Posterior vena cava (tissue), 2 donors: ENCODE measurements at regions not wholly inside any gene's neighbourhood (a gene's known extent, or its start where the extent isn't known, plus 50 kb on each side); places are given as distances from the start of the nearest gene placed in this dataset.
A peak's percentile ranks its signal among the peaks of the same experiment; 100 is the strongest.

Experiments used
- DNase-seq: peaks from one replicate; pipeline ENCODE4 v3.0.0-alpha.2; 2020; ENCODE audit warnings: low spot score
- intact Hi-C, 2 donors: fragments of 100-400 bp; cut with DNase I; formaldehyde crosslinking; loops; one replicate each; pipeline versions ENCODE4 v1.14.1 to v1.14.2; 2022 to 2023
- donor health status: DM: yes; HTN: yes; CAD: no.
- donor health status: DM: yes; HTN: yes; CAD: no.

DNA sequence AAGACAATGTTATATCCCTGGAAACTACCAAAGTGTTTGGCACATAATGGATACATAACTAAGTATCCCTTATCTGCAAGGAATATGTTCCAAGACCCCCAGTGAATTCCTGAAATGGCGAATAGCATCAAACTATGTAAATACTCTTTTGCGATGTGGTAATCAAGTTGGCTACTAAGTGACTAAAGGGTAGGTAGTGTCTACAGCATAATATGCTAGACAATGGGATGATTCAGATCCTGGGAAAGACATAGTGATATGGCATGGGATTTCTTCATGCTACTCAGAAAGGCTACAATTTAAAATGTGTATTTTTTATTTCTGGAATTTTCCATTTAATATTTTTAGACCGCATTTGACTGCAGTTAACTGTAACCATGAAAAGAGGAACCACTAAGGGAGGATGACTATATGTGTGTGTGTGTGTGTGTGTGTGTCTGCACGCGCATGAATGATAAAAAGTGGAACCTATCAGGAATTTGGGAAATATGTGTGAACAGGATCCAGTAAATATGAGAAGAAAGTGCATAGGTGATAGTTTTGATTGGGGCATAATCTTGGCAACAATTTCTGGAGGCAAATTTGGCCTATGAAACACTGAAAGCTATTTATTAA lies 1899.9 kb downstream of the NCAM2 start:
- no peak for DNase-seq
- intact Hi-C loops, result no loop called here

DNA sequence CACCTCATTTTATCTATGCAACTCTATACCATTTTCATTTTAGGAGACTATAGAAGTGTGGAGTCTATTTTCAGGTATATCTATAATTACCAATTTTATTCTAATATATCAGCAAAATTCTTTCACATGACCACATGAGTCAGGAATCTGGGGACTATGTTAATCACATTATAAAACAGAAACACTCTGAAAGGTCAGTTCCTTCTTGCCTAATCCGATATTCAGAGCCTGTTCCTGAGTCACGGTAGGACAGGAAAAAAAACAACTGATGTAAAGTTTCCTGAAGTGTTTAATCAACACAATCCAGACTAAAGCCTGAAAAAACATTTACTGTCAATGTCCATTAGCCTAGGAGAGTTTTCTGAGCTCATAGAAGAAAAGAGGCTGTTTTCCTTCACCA lies 1902.3 kb downstream of the NCAM2 start:
- intact Hi-C loops, result no loop called here

DNA sequence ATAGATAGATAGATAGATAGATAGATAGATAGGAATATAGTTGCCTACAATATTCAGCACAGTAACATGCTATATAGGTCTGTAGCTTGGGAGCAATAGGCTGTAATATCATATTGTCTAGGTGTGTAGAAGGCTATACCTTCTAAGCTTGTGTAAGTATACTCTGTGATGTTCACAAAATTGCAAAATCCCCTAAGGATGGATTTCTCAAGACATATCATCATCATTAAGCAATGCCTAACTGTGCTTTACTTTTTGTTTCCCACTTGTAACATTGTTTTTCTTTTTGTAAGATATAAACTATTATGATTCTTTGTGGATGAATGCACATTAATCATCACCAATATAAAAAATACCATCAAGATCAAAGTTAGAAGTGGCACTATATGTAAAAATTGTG lies 1905.6 kb downstream of the NCAM2 start:
- intact Hi-C loops, result no loop called here
- no peak for DNase-seq

More for the DNA sequence above, 1902.3 kb downstream of the NCAM2 start:
- no peak for DNase-seq

DNA sequence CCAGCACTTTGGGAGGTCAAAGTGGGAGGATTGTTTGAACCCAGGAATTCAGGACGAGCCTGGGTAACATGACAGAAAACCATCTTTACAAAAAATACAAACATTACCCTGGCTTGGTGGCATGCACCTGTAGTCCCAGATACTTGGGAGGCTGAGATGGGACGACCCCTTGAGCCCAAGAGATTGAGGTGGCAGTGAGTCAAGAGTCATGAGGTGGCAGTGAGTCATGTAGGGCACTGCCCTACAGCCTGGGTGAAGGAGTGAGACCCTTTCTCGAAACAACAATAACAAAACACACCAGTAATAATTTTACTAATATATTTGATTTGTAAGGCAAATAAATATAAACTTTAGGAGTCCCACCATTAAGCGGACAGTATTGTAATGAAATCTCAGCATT lies 1906.2 kb downstream of the NCAM2 start:
- no peak for DNase-seq
- intact Hi-C loops, result no loop called here

DNA sequence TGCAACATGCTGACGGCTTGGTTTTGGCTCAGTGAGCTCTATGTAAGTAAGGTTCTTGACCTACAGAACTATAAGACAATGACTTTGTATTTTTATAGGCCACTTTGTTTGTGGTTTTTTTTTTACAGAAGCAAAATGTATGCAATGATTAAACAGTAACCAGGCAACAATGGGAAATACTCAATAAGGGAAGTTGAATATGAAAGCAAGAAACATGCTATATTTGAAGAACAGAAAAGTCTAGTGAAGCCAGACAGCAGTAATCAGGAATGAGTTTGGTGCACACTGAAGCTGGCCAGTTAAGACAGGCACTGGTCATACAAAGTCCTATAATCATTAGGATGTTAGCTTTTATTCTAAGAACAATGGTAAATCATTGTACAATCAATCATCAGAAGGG lies 1926.8 kb downstream of the NCAM2 start:
- intact Hi-C loops, result no loop called here
- no peak for DNase-seq

DNA sequence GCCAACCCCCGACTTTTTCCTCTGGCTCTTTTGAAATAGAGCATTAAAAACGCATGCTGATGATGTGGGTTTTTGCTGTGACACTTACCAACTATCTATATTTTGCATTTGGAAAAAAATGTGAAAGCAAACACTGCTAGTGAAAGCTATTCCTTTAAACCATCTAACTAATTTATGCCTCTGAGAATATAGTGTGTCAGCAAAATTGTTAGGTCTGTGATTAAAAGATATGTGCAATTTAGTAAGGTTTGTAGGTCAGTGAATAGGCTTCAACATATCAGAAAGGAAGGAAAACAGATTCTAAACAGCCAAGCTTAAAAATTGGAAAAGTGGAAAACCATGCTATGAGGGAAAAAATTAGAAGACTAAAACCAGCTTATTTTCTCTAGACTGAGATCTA lies 1929.3 kb downstream of the NCAM2 start:
- intact Hi-C loops, result no loop called here
- DNase-seq, result no peak

DNA sequence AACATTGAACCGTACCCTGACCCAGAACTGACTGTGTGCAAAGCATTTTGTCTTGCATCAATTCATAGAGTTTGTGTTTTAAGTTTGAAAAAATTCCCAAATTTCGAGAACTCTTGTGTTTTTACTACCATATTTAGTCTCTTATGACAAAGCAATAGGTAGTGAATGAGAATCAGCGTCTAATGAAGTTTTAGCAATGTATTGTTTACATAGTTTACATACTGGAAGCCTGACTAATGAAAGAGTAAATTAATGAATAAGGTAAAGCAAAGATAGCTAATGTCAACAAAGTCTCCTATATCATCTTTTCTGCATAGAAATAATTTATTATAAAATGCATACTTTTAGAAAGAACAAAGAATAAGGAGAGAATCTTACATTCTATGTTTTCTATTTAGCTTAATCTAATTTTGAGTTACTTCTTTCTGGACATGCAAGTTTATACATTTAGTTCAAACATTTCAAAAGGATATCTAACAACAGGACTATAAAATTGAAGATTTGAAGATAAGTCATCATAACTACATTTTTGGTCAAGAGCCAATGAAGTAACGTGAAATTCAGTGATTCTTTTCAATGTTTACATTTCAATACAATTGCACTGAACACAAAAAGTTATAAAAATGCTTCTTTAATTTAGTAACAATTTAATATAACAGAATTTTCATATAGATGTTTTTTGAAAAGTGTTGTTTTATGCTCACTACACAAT lies 1943.7 kb downstream of the NCAM2 start:
- intact Hi-C loops, result no loop called here

DNA sequence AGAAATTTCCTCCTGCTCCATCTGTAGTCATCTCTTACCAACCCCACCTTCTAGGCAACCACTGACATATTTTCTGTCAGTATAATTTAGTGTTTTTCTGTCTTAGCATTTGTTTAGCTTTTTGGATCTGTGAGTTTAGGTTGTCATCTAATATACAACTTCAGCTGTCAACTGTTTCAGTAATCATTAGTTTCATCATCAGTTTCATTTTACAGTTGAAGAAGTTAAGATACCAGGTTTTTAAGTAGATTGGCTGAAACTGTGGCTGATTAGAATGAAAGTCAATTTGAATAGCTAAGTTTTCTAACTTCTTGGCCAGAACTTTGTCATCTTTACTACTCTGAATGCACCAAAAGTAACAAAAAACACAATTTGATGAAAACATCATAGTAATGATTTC lies 1957.3 kb downstream of the NCAM2 start:
- DNase-seq, result no peak

More for the DNA sequence above, 1943.7 kb downstream of the NCAM2 start:
- DNase-seq, result no peak

DNA sequence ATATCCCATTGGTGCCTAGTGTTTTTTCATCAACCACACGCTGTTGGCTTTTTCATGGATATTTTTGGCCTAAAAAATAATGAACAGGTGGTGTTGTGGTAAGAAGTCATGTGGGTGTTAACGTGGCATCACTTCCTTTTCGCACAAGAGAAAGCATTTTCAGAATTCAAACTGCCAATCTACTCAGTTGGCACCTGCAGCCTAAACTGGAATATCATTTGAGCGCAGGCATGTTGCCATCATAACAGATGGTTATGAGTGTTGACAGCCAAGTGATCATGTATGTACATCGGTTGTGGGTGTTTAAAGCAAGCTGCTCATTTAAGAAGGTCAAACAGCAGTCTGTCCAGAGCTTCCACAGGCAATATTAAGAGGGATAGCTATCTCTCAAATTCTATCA lies 1963.0 kb downstream of the NCAM2 start:
- intact Hi-C loops, result no loop called here
- DNase-seq, result no peak

More for the DNA sequence above, 1957.3 kb downstream of the NCAM2 start:
- intact Hi-C loops, result no loop called here

DNA sequence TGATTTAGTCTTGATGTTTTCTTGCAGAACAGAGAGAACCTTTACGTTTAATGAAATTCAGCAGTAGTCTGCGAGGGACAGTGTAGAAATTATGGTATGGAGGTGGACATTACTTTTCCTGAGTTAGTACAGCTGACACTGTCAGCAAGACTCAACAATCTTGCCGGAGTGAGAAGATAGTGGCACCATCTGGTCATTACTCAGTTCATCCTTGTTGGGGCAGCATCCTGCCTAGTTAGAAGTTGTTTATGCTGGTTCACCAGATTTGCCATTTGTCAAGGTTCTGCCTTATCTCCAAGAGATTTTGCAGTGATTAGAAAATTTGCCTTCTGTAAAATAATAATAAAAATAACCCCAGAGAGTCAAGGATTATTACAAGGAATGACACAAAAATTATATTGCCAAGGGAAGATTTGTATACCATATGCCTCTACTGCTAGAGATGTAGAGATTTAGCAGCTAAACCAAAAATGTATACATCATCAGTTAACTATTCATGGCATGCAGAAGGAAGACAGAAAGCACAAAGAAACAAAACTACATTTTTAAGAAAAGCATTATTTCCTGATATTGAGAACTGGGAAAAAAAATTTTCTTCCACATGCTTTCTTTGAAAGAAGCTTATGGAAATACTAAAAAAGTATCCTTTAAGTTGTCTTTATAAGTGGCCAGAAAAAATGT lies 1967.4 kb downstream of the NCAM2 start:
- intact Hi-C loops, result no loop called here
- DNase-seq, result no peak

DNA sequence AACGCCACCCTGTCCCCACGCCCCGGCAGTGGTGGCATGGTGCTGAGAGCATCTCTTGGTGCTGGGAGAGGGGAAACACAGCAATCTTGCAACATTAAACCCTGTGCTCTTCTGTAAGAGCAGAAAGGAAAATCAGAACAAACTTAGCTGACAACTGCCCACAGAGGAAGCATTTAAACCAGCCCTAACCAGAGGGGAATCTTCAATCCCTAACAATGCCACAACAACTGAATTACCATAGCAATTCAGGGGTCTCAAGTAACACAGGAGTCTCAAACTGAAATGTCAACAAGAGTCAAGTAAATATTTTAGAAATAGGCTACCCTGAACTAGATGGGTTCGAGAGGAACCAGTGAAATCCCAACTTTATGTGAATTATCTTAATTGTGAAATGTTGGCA lies 1983.6 kb downstream of the NCAM2 start:
- intact Hi-C loops, result no loop called here
- DNase-seq, result no peak

DNA sequence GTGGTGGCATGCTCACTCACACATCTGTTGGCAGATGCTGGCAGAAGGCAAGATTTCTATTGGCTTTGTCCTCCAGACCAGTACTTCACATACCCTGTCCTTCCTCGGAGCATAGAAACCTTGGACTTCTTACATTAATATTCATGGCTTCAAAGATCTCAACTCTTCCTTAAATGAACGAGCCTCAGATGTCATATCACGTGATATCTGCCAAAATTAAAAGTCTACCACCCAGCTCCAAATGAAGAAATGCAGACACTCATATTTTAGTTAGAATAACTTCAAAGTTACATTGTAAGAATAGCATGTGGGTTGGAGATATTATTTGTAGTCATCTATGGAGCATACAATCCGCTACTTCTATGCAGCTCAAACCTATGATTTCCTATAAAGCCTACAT lies 1994.9 kb downstream of the NCAM2 start:
- DNase-seq, result no peak
- intact Hi-C loops, result no loop called here

DNA sequence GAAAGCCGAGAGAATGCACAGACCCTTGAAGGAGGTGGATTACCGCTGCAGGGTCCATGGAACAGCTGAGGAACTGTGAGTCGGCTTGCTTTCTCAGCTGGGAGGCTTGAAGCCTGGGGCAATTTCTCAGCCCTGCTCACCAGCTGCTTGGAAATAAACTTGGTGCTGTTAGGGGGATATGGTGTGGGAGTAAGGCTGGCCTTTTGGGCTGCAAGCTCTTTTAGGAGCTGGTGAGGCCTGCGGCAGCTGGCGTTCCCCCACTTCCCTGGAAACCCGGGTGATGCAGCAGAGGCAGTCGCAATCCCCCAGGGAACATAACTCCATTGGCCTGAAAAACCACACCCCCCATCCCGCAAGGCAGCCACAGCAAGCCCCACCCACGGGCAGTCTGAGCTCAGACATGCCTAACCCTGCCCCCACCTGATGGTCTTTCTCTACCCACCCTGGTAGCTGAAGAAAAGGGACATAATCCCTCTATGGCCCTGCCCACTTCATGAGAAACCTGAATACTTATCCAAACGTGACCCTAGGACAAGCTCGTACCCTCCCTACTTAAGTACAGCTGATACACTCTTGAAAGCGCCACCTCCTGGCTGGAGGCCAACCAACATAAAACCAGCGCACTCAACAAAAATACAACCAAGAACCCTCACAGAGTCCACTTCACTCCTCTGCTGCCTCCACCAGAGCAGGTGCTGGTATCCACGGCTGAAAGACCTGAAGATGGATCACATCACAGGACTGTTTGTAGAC lies 1995.8 kb downstream of the NCAM2 start:
- DNase-seq, result no peak
- intact Hi-C loops, result no loop called here

DNA sequence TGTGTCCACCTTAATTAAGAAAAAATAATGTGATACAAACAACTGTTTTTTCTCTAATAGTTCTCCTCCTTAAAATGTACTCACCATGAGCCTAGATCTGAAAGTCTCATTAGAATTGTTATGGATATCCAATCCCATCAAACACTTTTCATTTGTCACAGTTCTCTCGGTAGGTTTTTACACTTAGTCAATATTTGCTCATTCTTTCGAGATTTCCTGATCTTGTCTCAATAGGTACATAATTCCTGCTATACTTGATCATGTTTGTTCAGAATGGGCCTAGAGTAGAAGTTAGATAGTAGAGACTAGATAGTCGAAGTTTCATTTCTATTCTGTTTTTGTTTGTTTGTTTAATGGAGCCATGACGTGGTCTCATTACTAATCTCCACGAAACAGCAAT lies 2005.7 kb downstream of the NCAM2 start:
- no peak for DNase-seq
- intact Hi-C loops, result no loop called here

DNA sequence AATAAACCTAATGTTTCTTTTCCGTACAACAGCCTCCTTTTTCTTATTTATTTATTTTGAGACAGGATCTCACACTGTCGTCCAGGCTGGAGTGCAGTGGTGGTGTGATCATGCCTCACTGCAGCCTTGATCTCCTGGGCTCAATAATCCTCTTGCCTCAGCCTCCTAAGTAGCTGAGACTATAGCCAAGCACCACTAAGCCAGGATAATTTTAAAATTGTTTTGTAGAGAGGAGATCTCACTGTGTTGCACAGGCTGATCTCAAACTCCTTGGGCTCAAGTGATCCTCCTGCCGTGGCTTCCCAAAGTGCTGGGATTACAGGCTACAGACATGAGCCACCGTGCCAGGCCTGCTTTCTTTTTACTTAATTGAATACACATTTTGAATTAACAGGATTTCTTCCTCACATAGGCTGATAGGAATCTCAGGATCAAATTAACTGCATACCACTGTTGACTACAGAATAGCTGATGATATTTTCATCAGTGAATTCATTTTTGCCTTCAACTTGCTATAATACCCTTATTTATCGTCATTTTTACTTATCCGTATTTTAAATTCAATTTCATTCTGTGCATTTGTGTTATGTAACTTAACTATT lies 2010.5 kb downstream of the NCAM2 start:
- DNase-seq, result no peak
- intact Hi-C loops, result no loop called here

DNA sequence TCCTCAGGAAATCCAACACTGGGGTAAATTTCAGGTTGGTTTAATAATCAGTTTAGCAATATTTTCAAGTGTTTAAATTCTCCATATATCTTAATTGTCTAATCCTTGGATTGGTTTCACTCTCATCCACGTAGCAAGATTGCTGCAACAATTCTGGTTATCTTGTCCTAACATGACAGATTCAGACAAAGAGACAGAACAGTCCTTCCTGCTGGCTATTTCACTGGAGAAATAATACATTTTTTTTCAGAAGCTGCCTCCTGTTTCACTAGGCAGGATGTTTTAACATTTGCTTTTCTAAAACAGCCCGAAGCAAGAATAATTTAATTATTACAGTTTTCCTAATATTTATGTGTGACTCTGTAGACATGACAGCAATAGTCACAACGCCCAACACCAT lies 2011.2 kb downstream of the NCAM2 start:
- intact Hi-C loops, result no loop called here
- DNase-seq, result no peak

DNA sequence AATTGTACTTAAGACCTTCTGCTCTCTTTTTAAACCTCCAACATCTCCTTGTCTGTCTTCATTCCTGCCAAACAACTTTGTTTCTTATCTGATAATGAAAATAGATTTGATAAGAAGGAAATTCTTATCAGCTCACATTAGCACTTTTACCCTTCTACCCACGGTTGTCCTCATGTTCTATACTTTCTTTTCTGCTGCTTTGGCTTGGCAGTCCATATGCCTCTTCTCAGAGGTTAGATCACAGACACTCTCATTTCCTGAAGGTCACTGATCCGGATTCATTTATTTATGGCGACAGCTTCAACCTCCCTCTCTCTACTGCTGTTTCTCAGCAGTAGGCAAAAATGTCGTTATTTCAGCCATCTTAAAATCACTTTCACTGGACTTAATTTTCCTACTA lies 2015.8 kb downstream of the NCAM2 start:
- intact Hi-C loops, result no loop called here
- no peak for DNase-seq

DNA sequence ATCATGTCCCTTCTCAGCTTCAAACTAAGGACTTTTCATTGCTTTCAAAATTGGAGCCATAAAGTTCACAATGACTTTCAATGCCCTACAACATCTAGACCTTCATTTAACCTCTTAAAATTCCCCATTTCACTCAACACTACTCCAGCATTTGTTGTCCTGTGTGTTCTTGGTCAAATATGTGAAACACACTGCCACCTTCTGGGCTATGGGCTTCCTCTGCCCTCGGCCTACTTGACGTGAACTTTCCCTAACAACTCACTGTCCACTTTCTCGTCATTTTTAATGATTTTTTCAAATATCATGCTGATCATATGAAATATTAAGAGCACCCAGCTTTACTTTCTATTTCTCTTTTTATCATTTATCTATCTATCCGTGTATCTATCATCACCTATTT lies 2018.4 kb downstream of the NCAM2 start:
- intact Hi-C loops, result no loop called here
- no peak for DNase-seq

DNA sequence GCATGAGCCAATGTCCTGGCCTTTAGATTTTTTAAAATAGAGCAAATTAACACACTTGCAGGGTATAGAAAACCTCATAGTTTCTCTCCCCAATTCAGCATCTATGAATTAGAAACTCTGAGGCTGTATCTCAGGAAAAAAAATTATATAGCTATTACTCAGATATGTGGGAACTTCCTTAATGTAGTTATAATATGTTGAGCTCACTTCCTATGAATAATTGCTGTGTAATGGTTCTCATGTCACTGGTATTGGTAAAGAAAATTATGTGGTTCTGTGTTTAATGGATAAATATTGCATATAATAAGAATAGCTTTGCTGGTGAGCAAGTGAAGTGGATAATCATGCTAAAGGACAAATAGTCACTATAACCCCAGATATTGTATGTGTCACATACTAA lies 2019.8 kb downstream of the NCAM2 start:
- no peak for DNase-seq
- intact Hi-C loops, result no loop called here

DNA sequence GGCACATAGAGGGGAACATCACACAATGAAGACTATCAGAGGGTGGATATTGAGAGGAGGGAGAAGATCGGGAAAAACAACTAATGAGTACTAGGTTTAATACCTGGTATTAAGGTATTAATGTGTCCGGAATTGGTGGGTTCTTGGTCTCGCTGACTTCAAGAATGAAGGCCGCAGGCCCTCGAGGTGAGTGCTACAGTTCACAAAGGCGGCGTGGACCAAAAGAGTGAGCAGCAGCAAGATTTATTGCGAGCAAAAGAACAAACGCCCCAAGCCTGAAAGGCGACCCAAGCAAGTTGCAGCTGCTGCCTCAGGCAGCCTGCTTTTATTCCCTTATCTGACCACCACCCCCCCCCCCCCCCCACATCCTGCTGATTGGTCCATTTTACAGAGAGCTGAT lies 2022.8 kb downstream of the NCAM2 start:
- intact Hi-C loops, result loop anchor here in 1 of 2 donors (5.0 kb wide), 1 partner anchor 306 kb away; no protein-coding TSS in a partner anchor
- DNase-seq, result peak; percentile 60
